OCI-LY7 (cell line): ENCODE measurements at regions not wholly inside any gene's neighbourhood (a gene's known extent, or its start where the extent isn't known, plus 50 kb on each side); places are given as distances from the start of the nearest gene placed in this dataset.

Experiments used
- BruUV-seq: library from RNA; stranded (reverse); fragments of 400-500 nt; replicated peaks from 2 replicates; lab custom pipeline; 2021; lab: Mats Ljungman, UMichigan
- CTCF ChIA-PET: fragments of 300-600 bp; sonication (Branson Sonifier 250); formaldehyde crosslinking; loops from one replicate; lab custom pipeline; 2022; ENCODE audit warnings: antibody characterized with exemption; ENCODE audit not compliant: unreplicated experiment; lab: Charles Lee
- POLR2A ChIA-PET: fragments of 300-600 bp; sonication (Branson Sonifier 250); formaldehyde crosslinking; loops from one replicate; lab custom pipeline; 2022; ENCODE audit warnings: antibody characterized with exemption; lab: Charles Lee
- DNase-seq: peaks from one replicate; pipeline ENCODE4 v3.0.0-alpha.2; 2015; ENCODE audit warnings: low spot score
- H2AFZ ChIP-seq: fragments of 200-600 bp; sonication (generic), shearing (Covaris generic); 2 replicates; pipeline ENCODE4 v1.6.1; 2014; ENCODE audit warnings: mild to moderate bottlenecking, antibody characterized with exemption, low read length, moderate library complexity
- H3K27ac ChIP-seq: fragments of 200-600 bp; sonication (generic); 2 replicates; pipeline ENCODE4 v1.5.1; 2014; ENCODE audit warnings: mixed run types, low read depth, mild to moderate bottlenecking, moderate library complexity, low read length, inconsistent platforms; ENCODE audit not compliant: poor library complexity, severe bottlenecking
- H3K36me3 ChIP-seq: fragments of 200-600 bp; sonication (generic); 2 replicates; pipeline ENCODE4 v1.6.1; 2014; ENCODE audit warnings: mild to moderate bottlenecking, antibody characterized with exemption, low read length, moderate library complexity, mixed read lengths; ENCODE audit not compliant: insufficient read depth
- H3K4me1 ChIP-seq: fragments of 200-600 bp; sonication (generic); 2 replicates; pipeline ENCODE4 v1.5.1; 2014; ENCODE audit warnings: mild to moderate bottlenecking, low read length; ENCODE audit not compliant: insufficient read depth, poor library complexity, severe bottlenecking
- H3K4me2 ChIP-seq: fragments of 200-600 bp; sonication (generic); 2 replicates; pipeline ENCODE4 v1.6.1; 2014; ENCODE audit warnings: mild to moderate bottlenecking, low read length
- H3K4me3 ChIP-seq: fragments of 200-600 bp; sonication (generic); 2 replicates; pipeline ENCODE4 v1.5.1; 2014; ENCODE audit warnings: mild to moderate bottlenecking, low read depth, low read length; ENCODE audit not compliant: poor library complexity, severe bottlenecking
- H3K79me2 ChIP-seq: fragments of 200-600 bp; sonication (generic); 2 replicates; pipeline ENCODE4 v1.6.1; 2016; ENCODE audit warnings: low read depth, mild to moderate bottlenecking, low read length, moderate library complexity, mixed read lengths; ENCODE audit not compliant: insufficient read depth
- H3K9me2 ChIP-seq: fragments of 200-600 bp; sonication (generic); 2 replicates; pipeline ENCODE4 v1.6.1; 2016; ENCODE audit warnings: mild to moderate bottlenecking, low read length, mixed read lengths; ENCODE audit not compliant: insufficient read depth
- H3K9me3 ChIP-seq: fragments of 200-600 bp; sonication (generic); 2 replicates; pipeline ENCODE4 v1.6.1; 2014; ENCODE audit warnings: mild to moderate bottlenecking, mixed run types, low read length, mixed read lengths
- H4K20me1 ChIP-seq: fragments of 200-600 bp; sonication (generic); 2 replicates; pipeline ENCODE4 v1.6.1; 2014; ENCODE audit warnings: mild to moderate bottlenecking, antibody characterized with exemption, low read length, moderate library complexity, mixed read lengths; ENCODE audit not compliant: insufficient read depth
- EZH2phosphoT487 ChIP-seq: fragments of 200-600 bp; sonication (generic); IDR thresholded peaks from 2 replicates; pipeline ENCODE4 v1.6.1; 2018; ENCODE audit warnings: low read depth, borderline replicate concordance, mild to moderate bottlenecking, mixed run types, antibody characterized with exemption, low read length, moderate library complexity, mixed read lengths
- intact Hi-C: fragments of 100-400 bp; cut with micrococcal nuclease; formaldehyde crosslinking; loops from one replicate; pipeline ENCODE4 v1.10.0; 2022; ENCODE audit not compliant: unreplicated experiment
- TF ChIP-seq, protein P1 (sequence below): fragments of 200-600 bp; sonication (generic); conservative IDR thresholded peaks from 2 replicates; pipeline ENCODE4 v1.5.1; 2014; ENCODE audit warnings: mild to moderate bottlenecking, antibody characterized with exemption, low read length, moderate library complexity, mixed read lengths

DNA sequence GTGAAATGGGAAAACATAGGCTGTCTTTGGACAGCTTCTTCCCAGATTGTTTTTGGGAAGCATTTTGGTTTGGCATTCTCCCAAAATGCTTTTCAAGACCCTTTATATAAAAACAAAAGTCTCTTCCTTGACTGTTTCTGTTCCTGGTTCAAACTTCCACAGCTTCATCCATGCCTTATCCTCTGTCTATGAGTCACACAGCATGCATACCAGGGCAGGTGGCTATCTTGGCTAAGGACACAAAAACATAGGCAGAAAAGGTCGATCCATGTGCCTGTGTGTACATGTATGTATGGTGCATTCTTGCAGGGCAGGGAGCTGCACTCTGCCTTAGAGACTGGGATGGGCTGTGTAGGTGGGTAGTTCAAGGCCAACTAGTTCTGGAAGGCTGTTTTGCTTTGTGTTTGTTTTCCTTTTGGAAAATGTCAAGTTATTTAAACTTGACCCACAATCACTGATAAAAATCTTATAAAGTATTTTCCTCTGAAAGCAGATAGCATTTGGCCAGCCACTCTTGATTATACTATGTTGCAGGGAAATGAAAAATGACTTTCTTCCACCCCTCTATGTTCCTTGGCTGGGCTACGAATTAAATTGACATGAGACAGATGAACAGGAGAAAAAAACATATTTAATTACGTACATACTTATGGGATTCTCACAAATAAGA lies 437.0 kb downstream of the SIPA1L2 start:
- no peak overlapping the region for H3K4me2 ChIP-seq
- DNase-seq, result no peak
- H3K79me2 ChIP-seq, result no peaks in the 10 kb centered on the region
- ChIA-PET CTCF (no interaction called here), POLR2A (no interaction called here)
- no peak overlapping the region for H3K4me3 ChIP-seq
- no peaks in the 10 kb centered on the region for H3K4me1 ChIP-seq
- no peaks in the 10 kb centered on the region for H3K9me3 ChIP-seq
- intact Hi-C loops, result no loop called here
- H4K20me1 ChIP-seq, result no peaks in the 10 kb centered on the region
- H3K36me3 ChIP-seq, result no peaks in the 10 kb centered on the region
- no TSS peak for BruUV-seq
- H3K27ac ChIP-seq, result no peak overlapping the region
- H2AFZ ChIP-seq, result no peak overlapping the region
- TF ChIP-seq, protein P1, sequence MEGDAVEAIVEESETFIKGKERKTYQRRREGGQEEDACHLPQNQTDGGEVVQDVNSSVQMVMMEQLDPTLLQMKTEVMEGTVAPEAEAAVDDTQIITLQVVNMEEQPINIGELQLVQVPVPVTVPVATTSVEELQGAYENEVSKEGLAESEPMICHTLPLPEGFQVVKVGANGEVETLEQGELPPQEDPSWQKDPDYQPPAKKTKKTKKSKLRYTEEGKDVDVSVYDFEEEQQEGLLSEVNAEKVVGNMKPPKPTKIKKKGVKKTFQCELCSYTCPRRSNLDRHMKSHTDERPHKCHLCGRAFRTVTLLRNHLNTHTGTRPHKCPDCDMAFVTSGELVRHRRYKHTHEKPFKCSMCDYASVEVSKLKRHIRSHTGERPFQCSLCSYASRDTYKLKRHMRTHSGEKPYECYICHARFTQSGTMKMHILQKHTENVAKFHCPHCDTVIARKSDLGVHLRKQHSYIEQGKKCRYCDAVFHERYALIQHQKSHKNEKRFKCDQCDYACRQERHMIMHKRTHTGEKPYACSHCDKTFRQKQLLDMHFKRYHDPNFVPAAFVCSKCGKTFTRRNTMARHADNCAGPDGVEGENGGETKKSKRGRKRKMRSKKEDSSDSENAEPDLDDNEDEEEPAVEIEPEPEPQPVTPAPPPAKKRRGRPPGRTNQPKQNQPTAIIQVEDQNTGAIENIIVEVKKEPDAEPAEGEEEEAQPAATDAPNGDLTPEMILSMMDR, result no peak
- no peak for TF ChIP-seq EZH2phosphoT487
- no peaks in the 10 kb centered on the region for H3K9me2 ChIP-seq

DNA sequence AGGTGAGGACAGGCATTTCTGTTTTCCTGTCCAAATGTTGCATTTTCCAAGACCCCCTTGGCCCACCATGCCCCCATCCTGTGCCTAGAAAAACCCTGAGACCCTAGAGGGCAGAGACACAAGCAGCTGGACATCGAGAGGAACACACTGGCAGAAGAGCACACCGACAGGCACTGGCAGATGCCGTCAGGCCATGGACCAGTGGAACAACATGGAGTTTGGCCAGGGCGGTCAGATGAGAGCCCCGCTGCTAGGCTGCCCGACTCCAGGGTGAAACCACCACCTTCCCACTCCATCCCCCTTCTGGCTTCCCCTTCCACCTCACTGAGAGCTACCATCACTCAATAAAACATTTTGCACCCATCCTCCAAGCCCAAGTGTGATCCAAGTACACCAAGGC lies 438.4 kb downstream of the SIPA1L2 start:
- H4K20me1 ChIP-seq, result no peaks in the 10 kb centered on the region
- no peak overlapping the region for H3K4me2 ChIP-seq
- no peaks in the 10 kb centered on the region for H3K9me3 ChIP-seq
- no TSS peak for BruUV-seq
- TF ChIP-seq, protein P1, result no peak
- no peak for TF ChIP-seq EZH2phosphoT487
- H3K36me3 ChIP-seq, result no peaks in the 10 kb centered on the region
- CTCF ChIA-PET, result no interaction called here
- H3K9me2 ChIP-seq, result no peaks in the 10 kb centered on the region
- no peak overlapping the region for H3K4me3 ChIP-seq
- no peak overlapping the region for H3K27ac ChIP-seq
- H3K4me1 ChIP-seq, result no peaks in the 10 kb centered on the region
- H3K79me2 ChIP-seq, result no peaks in the 10 kb centered on the region
- POLR2A ChIA-PET, result no interaction called here
- intact Hi-C loops, result no loop called here
- DNase-seq, result no peak
- no peak overlapping the region for H2AFZ ChIP-seq

DNA sequence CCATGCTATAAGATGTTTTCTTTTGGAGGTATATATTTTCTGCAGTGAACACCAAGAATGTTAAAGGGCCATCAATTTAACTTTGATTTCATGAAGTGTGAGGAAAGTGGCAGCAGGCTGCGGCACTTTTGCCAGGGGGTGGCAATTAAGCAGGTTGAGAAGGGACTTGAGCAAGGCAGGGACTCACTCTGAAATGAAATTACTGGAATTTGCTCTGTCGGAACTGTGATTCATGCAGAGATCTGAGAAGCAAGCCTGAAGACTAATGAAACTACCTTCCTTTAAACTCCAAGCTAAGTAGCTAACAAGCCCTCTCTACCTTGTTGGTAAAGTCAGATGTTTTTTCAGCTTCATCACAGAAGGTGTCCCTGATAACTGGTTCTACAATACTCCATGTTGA lies 441.6 kb downstream of the SIPA1L2 start:
- ChIA-PET POLR2A (interaction anchor here (0.6 to 1.2 kb wide), 2 partner anchors 16 to 300 kb away, joined by 3 to 7 read pairs; no protein-coding TSS in a partner anchor), CTCF (no interaction called here)
- no peak for DNase-seq
- BruUV-seq, result no TSS peak
- intact Hi-C loops, result no loop called here
- Histone ChIP-seq H3K79me2 (no peaks in the 10 kb centered on the region), H3K36me3 (no peaks in the 10 kb centered on the region), H3K27ac (no peak overlapping the region), H3K9me2 (no peaks in the 10 kb centered on the region), H3K4me2 (no peak overlapping the region), H2AFZ (no peak overlapping the region), H3K4me3 (no peak overlapping the region), H3K9me3 (no peaks in the 10 kb centered on the region), H4K20me1 (no peaks in the 10 kb centered on the region), H3K4me1 (no peaks in the 10 kb centered on the region)
- no peak for TF ChIP-seq EZH2phosphoT487
- TF ChIP-seq, protein P1, result no peak
